ENCODE measurements at regions not wholly inside any gene's neighbourhood (a gene's known extent, or its start where the extent isn't known, plus 50 kb on each side); places are given as distances from the start of the nearest gene placed in this dataset.

- DNase-seq, result no peak
Measured at GRCh38 chr1:4046836-4047461, 146.9 kb upstream of the C1orf174 start.

GRCh38 chr1:4047666-4048065 is 147.6 kb upstream of the C1orf174 start:
- no peak for DNase-seq

- no peak for DNase-seq
Measured at GRCh38 chr1:4048076-4048475, 148.0 kb upstream of the C1orf174 start.

GRCh38 chr1:4048921-4049320 is 148.8 kb upstream of the C1orf174 start:
- no peak for DNase-seq

- DNase-seq, result no peak
Measured at GRCh38 chr1:4050998-4051397, 150.9 kb upstream of the C1orf174 start.

- no peak for DNase-seq
Measured at GRCh38 chr1:4052657-4053056, 152.6 kb upstream of the C1orf174 start.

- DNase-seq, result no peak
Measured at GRCh38 chr1:4053160-4053748, 153.2 kb upstream of the C1orf174 start.

- no peak for DNase-seq
Measured at GRCh38 chr1:4053774-4054173, 153.7 kb upstream of the C1orf174 start.

GRCh38 chr1:4055294-4055967 is 155.4 kb upstream of the C1orf174 start:
- no peak for DNase-seq

- no peak for DNase-seq
Measured at GRCh38 chr1:4056422-4056821, 156.3 kb upstream of the C1orf174 start.

GRCh38 chr1:4056989-4057388 is 156.9 kb upstream of the C1orf174 start:
- no peak for DNase-seq

- no peak for DNase-seq
Measured at GRCh38 chr1:4057603-4058002, 157.5 kb upstream of the C1orf174 start.

GRCh38 chr1:4058122-4058521 is 158.1 kb upstream of the C1orf174 start:
- no peak for DNase-seq

- no peak for DNase-seq
Measured at GRCh38 chr1:4058706-4059105, 158.6 kb upstream of the C1orf174 start.

GRCh38 chr1:4059270-4059669 is 159.2 kb upstream of the C1orf174 start:
- DNase-seq, result no peak

GRCh38 chr1:4060850-4061249 is 160.8 kb upstream of the C1orf174 start:
- DNase-seq, result no peak

GRCh38 chr1:4061521-4062031 is 161.5 kb upstream of the C1orf174 start:
- DNase-seq, result no peak

GRCh38 chr1:4062041-4062440 is 162.0 kb upstream of the C1orf174 start:
- no peak for DNase-seq

- no peak for DNase-seq
Measured at GRCh38 chr1:4062560-4062959, 162.5 kb upstream of the C1orf174 start.

- no peak for DNase-seq
Measured at GRCh38 chr1:4062992-4063391, 162.9 kb upstream of the C1orf174 start.

- no peak for DNase-seq
Measured at GRCh38 chr1:4063516-4063915, 163.4 kb upstream of the C1orf174 start.

- no peak for DNase-seq
Measured at GRCh38 chr1:4064150-4064889, 164.2 kb upstream of the C1orf174 start.

GRCh38 chr1:4066860-4067599 is 167.0 kb upstream of the C1orf174 start:
- DNase-seq, result no peak

All from SW 1271 (cell line).